Peyer's patch (tissue), 4 donors: ENCODE measurements at regions not wholly inside any gene's neighbourhood (a gene's known extent, or its start where the extent isn't known, plus 50 kb on each side); places are given as distances from the start of the nearest gene placed in this dataset.

Experiments used
- POLR2A ChIP-seq, 2 donors: fragments of 450-650 bp; IDR thresholded peaks; one replicate each; pipeline ENCODE4 v1.5.1; 2017; ENCODE audit warnings: antibody characterized with exemption in 2 of 2, mild to moderate bottlenecking in 2 of 2, moderate library complexity in 2 of 2
- TF ChIP-seq, protein P1 (sequence below), 6 experiments: fragments of 450-650 bp in 4 of 6; fragments of 200-600 bp in 2 of 6; sonication (generic) in 1 of 6; IDR thresholded peaks; one replicate each; pipeline ENCODE4 v1.5.1; 2017 to 2019; ENCODE audit warnings: antibody characterized with exemption in 6 of 6, mild to moderate bottlenecking in 3 of 6, moderate library complexity in 1 of 6

DNA sequence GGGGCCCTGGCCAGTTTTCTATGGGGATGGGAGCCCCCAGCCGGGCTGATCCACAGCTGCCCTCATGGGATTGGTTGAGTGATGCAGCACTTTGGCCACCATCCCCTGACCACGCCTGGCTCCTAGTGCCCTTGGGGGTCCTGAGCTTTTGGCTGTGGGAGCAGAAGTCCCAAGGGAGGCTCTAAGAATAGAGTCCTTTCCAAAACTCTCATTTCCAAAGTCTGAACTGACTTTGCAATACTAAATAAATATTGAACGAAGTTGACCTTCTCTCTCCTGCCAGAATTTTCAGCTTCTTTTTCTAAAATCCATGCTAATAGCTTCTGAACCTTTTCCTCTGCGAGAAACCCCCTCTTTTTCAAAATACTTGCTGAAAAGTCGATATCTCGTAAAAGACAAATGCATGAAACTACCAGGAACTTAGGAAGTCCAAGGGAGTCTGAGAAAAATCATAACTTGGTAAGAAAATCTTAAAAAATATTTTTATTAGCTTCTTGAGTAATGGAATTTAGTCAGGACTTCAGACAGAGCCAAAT lies 62.7 kb upstream of the IGFBP3 start:
- TF ChIP-seq, protein P1, sequence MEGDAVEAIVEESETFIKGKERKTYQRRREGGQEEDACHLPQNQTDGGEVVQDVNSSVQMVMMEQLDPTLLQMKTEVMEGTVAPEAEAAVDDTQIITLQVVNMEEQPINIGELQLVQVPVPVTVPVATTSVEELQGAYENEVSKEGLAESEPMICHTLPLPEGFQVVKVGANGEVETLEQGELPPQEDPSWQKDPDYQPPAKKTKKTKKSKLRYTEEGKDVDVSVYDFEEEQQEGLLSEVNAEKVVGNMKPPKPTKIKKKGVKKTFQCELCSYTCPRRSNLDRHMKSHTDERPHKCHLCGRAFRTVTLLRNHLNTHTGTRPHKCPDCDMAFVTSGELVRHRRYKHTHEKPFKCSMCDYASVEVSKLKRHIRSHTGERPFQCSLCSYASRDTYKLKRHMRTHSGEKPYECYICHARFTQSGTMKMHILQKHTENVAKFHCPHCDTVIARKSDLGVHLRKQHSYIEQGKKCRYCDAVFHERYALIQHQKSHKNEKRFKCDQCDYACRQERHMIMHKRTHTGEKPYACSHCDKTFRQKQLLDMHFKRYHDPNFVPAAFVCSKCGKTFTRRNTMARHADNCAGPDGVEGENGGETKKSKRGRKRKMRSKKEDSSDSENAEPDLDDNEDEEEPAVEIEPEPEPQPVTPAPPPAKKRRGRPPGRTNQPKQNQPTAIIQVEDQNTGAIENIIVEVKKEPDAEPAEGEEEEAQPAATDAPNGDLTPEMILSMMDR (IDR thresholded peaks at IDR 0.05) = no peak
- TF ChIP-seq POLR2A (IDR thresholded peaks at IDR 0.05) = no peak
